Mucosa of descending colon (tissue), 3 donors: ENCODE measurements at regions not wholly inside any gene's neighbourhood (a gene's known extent, or its start where the extent isn't known, plus 50 kb on each side); places are given as distances from the start of the nearest gene placed in this dataset.
"Not testable (repeated sequence)": the region's sequence is repeated elsewhere in the genome, so short reads cannot be mapped to it uniquely, and the experiment has no call there.

ENCODE experiments used
- ATAC-seq: fragments of 200-7000 bp; cut with Tn5 transposase; one replicate; pipeline ENCODE4 v1.9.1; 2020; ENCODE audit warnings: mild to moderate bottlenecking, moderate library complexity
- DNase-seq, 3 donors: peaks; one replicate each; pipeline ENCODE4 v3.0.0-alpha.2; 2020
- H3K36me3 ChIP-seq: fragments of 200-600 bp; one replicate; pipeline ENCODE4 v1.8.0; 2021; ENCODE audit warnings: low read depth, mild to moderate bottlenecking
- H3K4me1 ChIP-seq: fragments of 200-600 bp; one replicate; pipeline ENCODE4 v1.8.0; 2021; ENCODE audit warnings: low read depth, mild to moderate bottlenecking
- H3K4me3 ChIP-seq: fragments of 200-600 bp; one replicate; pipeline ENCODE4 v1.8.0; 2021; ENCODE audit warnings: mild to moderate bottlenecking
- H3K9me3 ChIP-seq: fragments of 200-600 bp; one replicate; pipeline ENCODE4 v1.8.0; 2021; ENCODE audit warnings: mild to moderate bottlenecking
- intact Hi-C, 2 donors: fragments of 100-400 bp; cut with DNase I in 1 of 2; cut with micrococcal nuclease in 1 of 2; formaldehyde crosslinking; loops; one replicate each; pipeline versions ENCODE4 v1.11.0 to v1.11.1; 2022; cut with DNase I, micrococcal nuclease
- TF ChIP-seq, protein P1 (sequence below): fragments of 200-600 bp; IDR thresholded peaks from one replicate; pipeline ENCODE4 v1.8.0; 2022; ENCODE audit warnings: antibody characterized with exemption, mild to moderate bottlenecking
- donor health status: DM: no; HTN: no; CAD: no; lungs with moderate emphysema.
- donor health status: DM: no; HTN: no; CAD: no.
- donor health status: DM: no; HTN: yes; CAD: no.

DNA sequence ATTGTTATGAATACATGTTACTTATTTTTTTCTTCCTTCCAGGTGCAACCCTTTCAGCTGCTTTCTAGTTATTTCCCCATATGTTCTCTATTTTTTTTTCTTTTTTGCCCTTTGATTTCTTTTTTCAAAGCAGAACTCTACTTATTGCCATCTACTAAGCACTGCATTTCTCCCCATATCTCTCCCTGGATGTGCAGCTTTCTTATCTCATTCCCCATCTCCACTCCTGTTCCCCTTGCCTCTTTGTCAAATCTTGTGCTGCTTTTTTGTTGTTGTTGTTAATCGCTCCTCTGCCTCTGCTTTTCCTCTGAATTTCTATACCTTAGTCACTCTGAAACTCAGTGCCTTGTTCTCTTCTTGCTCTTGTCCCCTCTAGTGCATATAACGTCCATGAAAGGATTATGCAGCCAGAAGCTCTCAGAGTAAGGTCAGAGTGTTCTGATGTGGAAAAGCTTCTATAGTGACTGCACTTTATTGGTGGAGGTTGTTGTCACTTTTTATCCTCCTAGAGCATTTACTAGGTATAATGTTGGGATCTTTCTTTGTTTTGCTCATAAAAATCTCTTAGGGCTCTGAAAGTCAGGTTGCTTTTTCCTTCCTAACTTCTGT is 51.1 kb upstream of the JADE1 start:
- no peak for DNase-seq
- Histone ChIP-seq H3K4me1 (no peaks in the 10 kb centered on the region), H3K4me3 (no peak overlapping the region), H3K36me3 (no peaks in the 10 kb centered on the region), H3K9me3 (no peaks in the 10 kb centered on the region)
- TF ChIP-seq, protein P1, sequence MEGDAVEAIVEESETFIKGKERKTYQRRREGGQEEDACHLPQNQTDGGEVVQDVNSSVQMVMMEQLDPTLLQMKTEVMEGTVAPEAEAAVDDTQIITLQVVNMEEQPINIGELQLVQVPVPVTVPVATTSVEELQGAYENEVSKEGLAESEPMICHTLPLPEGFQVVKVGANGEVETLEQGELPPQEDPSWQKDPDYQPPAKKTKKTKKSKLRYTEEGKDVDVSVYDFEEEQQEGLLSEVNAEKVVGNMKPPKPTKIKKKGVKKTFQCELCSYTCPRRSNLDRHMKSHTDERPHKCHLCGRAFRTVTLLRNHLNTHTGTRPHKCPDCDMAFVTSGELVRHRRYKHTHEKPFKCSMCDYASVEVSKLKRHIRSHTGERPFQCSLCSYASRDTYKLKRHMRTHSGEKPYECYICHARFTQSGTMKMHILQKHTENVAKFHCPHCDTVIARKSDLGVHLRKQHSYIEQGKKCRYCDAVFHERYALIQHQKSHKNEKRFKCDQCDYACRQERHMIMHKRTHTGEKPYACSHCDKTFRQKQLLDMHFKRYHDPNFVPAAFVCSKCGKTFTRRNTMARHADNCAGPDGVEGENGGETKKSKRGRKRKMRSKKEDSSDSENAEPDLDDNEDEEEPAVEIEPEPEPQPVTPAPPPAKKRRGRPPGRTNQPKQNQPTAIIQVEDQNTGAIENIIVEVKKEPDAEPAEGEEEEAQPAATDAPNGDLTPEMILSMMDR: no peak
- intact Hi-C loops: no loop called here
- ATAC-seq: no peak

DNA sequence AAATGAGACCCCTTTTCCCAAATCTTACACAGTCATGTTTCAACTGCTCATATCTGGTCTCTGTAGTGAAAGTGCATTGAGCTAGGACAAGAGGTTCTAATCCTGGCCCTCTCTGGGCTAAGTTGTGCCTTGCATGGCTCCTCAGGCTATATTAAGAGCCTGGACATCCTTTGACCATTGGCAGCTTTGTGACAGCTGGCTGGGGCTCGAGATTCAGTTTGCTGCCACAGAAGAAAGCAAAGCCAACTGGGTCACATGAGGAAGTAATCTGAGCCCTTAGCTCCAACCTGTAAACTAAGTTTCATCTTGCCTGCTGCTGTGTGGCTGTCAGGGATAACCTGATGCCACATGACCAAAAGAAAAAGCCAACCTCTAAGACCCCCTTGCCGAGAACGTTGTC is 51.8 kb upstream of the JADE1 start:
- ATAC-seq: no peak
- TF ChIP-seq, protein P1: no peak
- Histone ChIP-seq H3K9me3 (no peaks in the 10 kb centered on the region), H3K4me3 (no peak overlapping the region), H3K36me3 (no peaks in the 10 kb centered on the region), H3K4me1 (no peaks in the 10 kb centered on the region)
- intact Hi-C loops: no loop called here
- DNase-seq: no peak

DNA sequence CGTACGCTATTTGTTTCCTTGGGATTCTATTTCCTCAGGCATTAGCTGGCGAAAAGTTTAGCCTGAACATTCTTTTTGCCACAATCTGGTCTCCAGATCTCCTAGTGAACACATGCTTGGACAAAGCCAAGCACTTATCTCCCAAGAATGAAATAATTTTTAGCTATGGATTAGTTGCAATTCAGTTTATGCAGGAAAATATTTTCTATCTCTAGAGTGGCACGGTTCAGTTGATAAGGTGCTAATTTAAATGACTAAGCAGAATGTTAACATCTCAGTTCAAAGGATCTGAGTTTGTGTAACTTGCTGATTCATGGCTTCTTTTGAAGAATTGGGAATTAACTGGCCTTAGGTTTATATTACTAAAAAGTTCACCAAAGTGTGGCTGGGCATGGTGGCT is 58.1 kb upstream of the JADE1 start:
- DNase-seq: no peak
- TF ChIP-seq, protein P1: no peak
- intact Hi-C loops: no loop called here

DNA sequence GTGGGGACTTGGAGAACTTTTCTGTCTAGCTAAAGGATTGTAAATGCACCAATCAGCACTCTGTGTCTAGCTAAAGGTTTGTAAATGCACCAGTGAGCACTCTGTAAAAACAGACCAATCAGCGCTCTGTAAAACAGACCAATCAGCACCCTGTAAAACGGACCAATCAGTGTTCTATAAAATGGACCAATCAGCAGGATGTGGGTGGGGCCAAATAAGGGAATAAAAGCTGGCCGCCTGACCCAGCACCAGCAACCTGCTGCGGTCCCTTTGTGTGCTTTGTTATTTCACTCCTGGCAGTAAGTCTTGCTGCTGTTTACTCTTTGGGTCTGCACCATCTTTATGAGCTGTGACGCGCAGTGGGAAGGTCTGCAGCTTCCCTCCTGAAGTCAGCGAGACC is 67.8 kb upstream of the JADE1 start:
- H3K9me3 ChIP-seq, H3K4me3 ChIP-seq, ATAC-seq, H3K4me1 ChIP-seq, DNase-seq, H3K36me3 ChIP-seq, intact Hi-C loops: not testable (repeated sequence)

More for the DNA sequence above, 58.1 kb upstream of the JADE1 start:
- ATAC-seq: no peak
- no peaks in the 10 kb centered on the region for H3K4me1 ChIP-seq
- no peaks in the 10 kb centered on the region for H3K36me3 ChIP-seq
- H3K4me3 ChIP-seq: no peak overlapping the region
- H3K9me3 ChIP-seq: no peaks in the 10 kb centered on the region

DNA sequence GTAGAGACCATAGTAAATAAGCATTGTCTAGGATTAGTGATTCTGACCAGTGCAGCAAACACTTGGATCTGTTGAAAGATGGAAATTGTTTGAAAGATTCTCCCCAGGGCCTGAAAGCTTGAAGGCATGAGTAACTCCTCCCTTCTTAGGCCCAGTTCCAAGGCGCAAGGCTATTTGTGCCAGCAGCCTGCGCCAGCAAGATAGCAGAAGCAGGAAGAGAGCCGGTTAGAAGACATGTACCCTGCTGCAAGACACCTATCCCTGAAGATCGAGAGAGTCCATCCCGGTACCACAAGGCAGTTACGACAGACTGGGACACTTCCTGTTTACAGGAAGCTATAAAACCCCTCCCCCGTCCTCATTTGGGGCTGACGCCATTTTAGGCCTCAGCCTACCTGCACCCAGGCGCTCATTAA is 72.4 kb upstream of the JADE1 start:
- Histone ChIP-seq H3K9me3 (no peaks in the 10 kb centered on the region), H3K36me3 (no peaks in the 10 kb centered on the region), H3K4me1 (no peaks in the 10 kb centered on the region), H3K4me3 (no peak overlapping the region)
- DNase-seq (no peak), ATAC-seq (no peak)
- TF ChIP-seq, protein P1: no peak
- intact Hi-C loops: no loop called here

DNA sequence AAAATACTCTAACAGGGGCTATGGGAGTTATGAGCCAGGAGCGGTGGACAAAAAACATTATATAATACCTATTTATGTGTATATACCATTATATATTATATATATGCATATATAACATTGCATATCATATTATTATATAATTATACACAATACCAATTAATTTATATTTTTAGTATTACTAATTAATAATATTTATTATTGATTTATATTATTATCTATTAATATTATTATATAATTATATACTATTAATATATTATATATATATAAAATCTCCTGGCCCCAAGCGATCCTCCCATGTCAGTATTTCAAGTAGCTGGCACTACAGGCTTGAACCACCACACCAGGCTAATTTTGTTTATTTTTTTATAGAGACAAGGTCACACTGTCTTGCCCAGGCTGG is 73.8 kb upstream of the JADE1 start:
- Histone ChIP-seq H3K36me3 (no peaks in the 10 kb centered on the region), H3K4me1 (no peaks in the 10 kb centered on the region), H3K9me3 (no peaks in the 10 kb centered on the region), H3K4me3 (no peak overlapping the region)
- ATAC-seq (no peak), DNase-seq (no peak)
- intact Hi-C loops: no loop called here
- TF ChIP-seq, protein P1: no peak
